GM19438 (cell line): ENCODE measurements at regions not wholly inside any gene's neighbourhood (a gene's known extent, or its start where the extent isn't known, plus 50 kb on each side); places are given as distances from the start of the nearest gene placed in this dataset.

ENCODE experiments used
- ATAC-seq: cut with Tn5 transposase; IDR thresholded peaks from one replicate; pipeline ENCODE4 v1.9.1; 2021; ENCODE audit warnings: low read depth; ENCODE audit not compliant: unreplicated experiment

- ATAC-seq = no peak
Observed at GRCh38 chr14:35991356-35991755, 165.2 kb downstream of the BRMS1L start.

DNA sequence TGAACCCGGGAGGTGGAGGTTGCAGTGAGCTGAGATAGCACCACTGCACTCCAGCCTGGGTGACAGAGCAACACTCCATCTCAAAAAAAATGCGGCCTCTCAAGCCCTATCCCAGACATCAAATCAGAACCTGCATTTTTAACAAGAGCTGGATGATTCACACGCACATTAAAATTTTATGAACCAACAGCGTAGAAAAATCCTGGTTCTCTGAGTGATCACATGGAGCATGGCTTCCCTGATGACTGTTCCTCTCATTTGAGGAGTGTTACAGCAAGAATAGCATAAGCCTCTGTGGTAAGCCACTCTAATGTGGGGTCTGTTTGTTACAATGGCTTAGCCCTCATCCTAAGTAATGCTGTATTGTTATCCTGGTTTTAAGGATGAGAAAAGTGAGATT is 163.6 kb downstream of the BRMS1L start:
- ATAC-seq = no peak

GRCh38 chr14:35988972-35989690 is 163.0 kb downstream of the BRMS1L start:
- no peak for ATAC-seq

GRCh38 chr14:35988550-35988949 is 162.4 kb downstream of the BRMS1L start:
- ATAC-seq = no peak

DNA sequence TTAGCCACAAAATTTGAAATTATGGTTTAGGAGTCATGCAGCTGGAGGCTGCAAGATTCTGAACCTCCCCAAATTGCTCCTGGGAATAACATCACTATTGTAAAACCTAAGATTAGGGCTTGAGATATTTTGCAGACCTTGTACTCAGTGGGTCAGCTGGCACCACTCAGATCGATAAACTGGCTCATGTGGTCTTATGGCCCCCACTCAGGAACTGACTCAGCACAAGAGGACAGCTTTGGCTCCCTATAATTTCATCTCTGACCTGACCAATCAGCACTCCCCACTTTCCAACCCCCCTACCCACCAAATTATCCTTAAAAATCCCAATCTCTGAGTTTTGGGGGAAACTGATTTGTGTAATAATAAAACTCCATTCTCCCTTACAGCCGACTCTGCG is 161.6 kb downstream of the BRMS1L start:
- no peak for ATAC-seq

DNA sequence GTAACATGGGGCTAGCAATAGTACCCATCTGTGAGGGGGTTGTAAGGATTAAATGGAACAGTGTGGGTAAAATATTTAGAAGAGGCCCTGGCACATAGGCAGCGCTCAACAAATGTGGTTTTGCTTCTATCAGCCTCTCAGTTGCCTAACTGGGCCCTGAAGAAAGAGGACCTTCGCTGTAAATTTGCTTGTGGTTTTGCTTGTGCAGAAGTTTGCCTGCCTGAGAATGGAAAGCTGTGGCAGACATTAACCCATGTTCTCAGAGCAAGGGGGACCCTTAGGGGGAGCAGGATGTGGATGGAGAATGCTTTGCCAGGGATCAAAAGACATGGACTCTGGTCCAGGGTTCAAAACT is 160.1 kb downstream of the BRMS1L start:
- ATAC-seq = peak; percentile 71

DNA sequence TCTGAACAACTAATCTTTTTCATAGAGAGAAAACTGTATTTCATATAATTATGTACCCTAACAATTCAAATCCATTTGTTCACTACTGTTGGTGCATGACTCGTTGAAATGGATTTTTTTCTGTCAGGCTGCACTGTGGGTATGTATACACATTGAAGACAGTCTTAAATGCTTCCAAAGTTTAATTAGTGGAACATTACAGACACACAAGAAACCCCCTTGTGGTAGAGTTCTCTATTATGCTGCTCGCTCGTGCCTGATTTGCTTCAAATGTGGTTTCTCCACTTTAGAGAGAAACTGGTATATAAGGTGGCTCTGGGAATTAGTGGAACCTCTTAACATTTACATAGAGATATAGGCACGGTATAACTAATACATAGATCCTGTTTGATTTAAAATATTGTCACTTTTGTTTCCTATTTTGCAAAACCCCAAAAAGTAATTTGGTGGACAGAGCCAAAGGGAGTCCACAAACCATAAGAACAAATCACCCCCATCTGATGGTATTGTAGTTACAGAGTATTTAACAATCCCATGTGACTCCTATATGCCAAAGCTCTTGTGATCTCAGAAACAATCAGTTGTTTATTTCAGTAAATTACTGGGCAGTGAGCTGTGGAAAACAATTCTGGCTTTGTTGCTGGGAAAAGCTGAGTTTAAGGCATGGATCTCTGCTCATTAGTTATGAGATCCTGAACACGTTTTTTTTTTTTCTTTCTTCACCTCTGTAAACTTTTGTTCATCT is 159.5 kb downstream of the BRMS1L start:
- ATAC-seq = no peak

GRCh38 chr14:35979531-35979930 is 153.4 kb downstream of the BRMS1L start:
- no peak for ATAC-seq

GRCh38 chr14:35978561-35978960 is 152.4 kb downstream of the BRMS1L start:
- ATAC-seq = no peak

DNA sequence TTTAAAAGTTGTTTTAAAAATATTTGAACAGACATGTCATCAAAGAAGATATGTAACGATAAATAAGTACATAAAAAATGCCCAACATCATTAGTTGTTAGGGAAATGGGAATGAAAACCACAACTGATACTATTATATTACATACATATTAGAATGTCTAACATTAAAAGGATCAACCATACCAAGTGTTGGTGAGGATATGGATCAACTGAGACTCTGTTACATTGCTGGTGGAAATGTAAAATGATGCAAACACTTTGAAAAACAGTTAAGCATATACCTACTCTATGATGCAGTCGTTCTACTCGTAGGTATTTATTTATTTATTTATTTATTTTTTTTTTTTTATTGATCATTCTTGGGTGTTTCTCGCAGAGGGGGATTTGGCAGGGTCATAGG is 149.7 kb downstream of the BRMS1L start:
- no peak for ATAC-seq

- ATAC-seq = no peak
Observed at GRCh38 chr14:35973770-35974169, 147.6 kb downstream of the BRMS1L start.

DNA sequence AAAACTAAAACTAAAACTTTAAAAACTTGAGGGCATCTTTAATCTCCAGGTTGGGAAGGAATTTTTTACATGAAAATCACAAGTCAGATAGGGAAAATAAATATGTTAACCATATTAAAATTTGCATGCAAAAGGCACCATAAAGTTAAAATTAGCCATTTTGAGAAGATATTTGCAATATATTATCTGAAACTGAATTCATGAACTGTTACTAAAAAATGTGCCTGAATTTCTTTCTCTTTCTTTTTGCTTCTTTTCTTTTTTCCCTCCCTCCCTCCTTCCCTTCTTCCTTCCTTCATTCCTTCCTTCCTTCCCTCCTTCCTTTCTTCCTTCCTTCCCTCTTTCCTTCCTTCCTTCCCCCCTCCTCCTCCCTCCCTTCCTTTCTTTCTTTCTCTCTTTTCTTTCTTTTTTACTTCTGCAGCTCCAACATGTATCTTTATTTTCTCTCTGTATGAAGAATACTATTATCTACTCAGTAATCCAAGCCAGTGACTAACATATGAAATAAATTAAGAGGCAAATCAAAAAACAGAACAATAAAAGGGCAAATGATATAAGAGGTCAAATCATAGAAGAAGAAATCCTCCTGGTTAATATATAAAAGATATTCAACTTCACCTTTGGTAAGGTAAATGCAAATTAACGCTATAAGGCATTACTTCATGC is 146.0 kb downstream of the BRMS1L start:
- no peak for ATAC-seq

DNA sequence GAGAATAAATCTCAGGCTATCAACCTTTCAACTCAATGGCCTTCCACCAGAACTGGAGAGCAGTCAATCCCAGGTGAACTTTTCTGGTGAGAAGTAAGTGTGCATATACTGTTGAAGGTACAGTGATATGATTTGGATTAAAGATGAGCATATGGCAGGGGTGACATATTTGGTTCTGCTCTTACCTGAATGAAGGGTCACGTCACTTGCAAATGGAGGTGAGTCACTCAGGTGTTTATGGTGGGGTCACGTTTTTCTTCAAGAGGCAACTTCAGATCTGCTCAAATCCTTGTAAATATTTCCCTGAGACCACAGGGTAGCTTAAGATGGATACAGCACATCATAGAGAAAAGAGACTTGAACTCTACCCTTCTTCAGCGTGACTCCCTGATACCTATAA is 143.2 kb downstream of the BRMS1L start:
- ATAC-seq = no peak

DNA sequence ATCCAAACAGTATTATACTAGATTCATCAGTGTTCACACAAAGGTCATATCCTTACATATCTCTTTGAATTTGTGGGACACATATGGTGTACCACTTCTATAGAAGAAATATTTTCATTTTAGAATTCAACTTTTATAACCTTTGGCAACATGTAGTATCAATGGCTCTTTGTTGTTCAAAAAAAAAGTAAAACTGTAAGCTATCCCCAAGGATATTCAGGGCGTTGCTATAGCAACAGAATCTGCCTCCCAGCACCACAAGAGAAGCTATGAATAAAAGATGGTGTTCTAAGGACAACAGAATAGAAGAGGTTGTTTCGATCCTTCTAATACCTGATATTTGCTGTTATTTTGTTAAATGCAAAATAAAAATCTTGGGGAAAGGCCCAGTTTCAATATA is 139.3 kb downstream of the BRMS1L start:
- no peak for ATAC-seq

- ATAC-seq = no peak
Observed at GRCh38 chr14:35964697-35965286, 138.7 kb downstream of the BRMS1L start.

DNA sequence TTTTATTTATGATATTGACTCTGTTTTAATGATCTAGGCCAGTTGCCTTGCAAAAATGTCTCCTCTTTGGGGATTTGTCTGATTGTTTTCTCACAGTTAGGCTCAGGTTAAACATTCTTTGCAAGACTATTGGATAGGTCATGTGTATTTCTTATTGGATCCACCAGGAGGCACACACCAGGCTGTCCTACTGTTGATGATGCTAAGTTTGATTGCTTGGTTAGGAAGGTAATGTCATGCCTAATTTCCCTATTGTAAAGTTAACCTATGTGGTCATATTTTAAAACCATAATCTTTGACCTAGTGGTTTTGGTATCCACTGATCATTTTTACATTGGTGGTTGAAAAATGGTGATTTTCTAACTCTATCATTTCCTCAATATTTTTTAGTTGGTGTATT is 137.1 kb downstream of the BRMS1L start:
- ATAC-seq = no peak

- ATAC-seq = no peak
Observed at GRCh38 chr14:35961697-35962274, 135.6 kb downstream of the BRMS1L start.

GRCh38 chr14:35959835-35960234 is 133.7 kb downstream of the BRMS1L start:
- no peak for ATAC-seq

DNA sequence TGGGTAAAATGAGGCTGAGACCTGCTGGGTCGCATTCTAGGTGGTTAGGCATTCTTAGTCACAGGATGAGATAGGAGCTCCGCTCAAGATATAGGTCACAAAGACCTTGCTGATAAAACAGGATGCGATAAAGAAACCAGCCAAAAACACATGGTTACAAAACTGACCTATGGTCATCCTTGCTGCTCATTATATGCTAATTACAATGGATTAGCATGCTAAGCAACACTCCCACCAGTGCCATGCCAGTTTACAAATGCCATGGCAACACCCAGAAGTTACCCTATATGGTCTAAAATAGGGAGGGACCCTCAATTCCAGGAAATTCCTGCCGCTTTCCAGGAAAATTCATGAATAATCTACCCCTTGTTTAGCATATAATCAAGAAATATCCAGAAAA is 132.4 kb downstream of the BRMS1L start:
- no peak for ATAC-seq

DNA sequence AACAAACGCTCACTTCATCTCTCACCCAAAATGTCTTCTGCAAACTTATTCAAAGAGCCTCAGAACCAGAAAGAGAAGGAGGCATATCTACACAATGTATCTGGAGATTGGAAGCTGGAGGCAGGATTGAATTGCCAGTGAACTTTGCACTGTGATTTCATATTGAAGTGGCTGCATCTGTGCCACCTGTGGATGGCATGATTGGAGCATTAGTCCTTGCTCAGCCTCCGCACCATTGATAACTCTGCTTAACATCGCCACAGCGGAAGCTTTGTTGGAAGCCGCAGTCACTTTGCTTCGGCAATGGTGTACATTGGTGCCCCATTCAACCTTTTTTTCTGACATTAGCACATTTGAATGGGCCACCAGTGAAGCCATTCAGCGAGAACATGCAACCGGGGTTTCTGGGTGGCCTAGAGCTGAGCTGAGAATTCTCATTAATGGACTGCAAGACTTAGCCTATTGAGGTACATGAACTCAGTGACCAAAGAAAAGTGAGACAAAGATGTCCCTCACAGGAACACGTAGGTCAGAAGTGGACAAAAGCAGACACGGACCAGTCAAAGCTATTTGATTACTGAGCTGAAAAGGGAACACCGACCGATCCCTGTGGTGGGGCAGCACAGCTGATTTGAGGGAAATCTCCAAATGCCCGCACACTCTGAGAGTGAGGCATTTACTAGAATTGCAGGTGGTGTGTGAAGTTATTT is 130.4 kb downstream of the BRMS1L start:
- no peak for ATAC-seq
